Progenitor cell of endocrine pancreas (in vitro differentiated cells): ENCODE measurements at regions not wholly inside any gene's neighbourhood (a gene's known extent, or its start where the extent isn't known, plus 50 kb on each side); places are given as distances from the start of the nearest gene placed in this dataset.

Experiments used
- DNase-seq: peaks from one replicate; pipeline ENCODE4 v3.0.0; 2021; ENCODE audit warnings: low spot score; ENCODE audit not compliant: unreplicated experiment
- H3K27ac Mint-ChIP-seq: 2 replicates; pipeline ENCODE4 v1.8.0; 2021; ENCODE audit warnings: mild to moderate bottlenecking, moderate library complexity, mixed read lengths
- H3K27me3 Mint-ChIP-seq: 2 replicates; pipeline ENCODE4 v1.8.0; 2021; ENCODE audit warnings: mixed read lengths
- H3K36me3 Mint-ChIP-seq: 2 replicates; pipeline ENCODE4 v1.8.0; 2022; ENCODE audit warnings: mixed read lengths; ENCODE audit not compliant: insufficient read depth
- H3K4me1 Mint-ChIP-seq: 2 replicates; pipeline ENCODE4 v1.8.0; 2021; ENCODE audit warnings: low read depth, mixed read lengths
- H3K4me3 Mint-ChIP-seq: 2 replicates; pipeline ENCODE4 v1.8.0; 2021; ENCODE audit warnings: low read depth, mild to moderate bottlenecking, moderate library complexity, mixed read lengths
- H3K9me3 Mint-ChIP-seq: 2 replicates; pipeline ENCODE4 v1.8.0; 2021; ENCODE audit warnings: low read depth, mixed read lengths
- CTCF ChIP-seq: fragments of 200-600 bp; sonication (generic); IDR thresholded peaks from one replicate; pipeline ENCODE4 v1.5.0; 2021; ENCODE audit warnings: antibody characterized with exemption, mild to moderate bottlenecking; ENCODE audit not compliant: unreplicated experiment

GRCh38 chr21:20662514-20662913, 335.7 kb upstream of the NCAM2 start:
- no peak for DNase-seq
- H3K4me1 Mint-ChIP-seq = no peaks in the 10 kb centered on the region
- peaks cover 7% of the 10 kb centered on the region for H3K9me3 Mint-ChIP-seq
- H3K27me3 Mint-ChIP-seq = no peaks in the 10 kb centered on the region
- TF ChIP-seq CTCF = no peak
- no peaks in the 10 kb centered on the region for H3K36me3 Mint-ChIP-seq
- H3K4me3 Mint-ChIP-seq = no peak overlapping the region
- no peak overlapping the region for H3K27ac Mint-ChIP-seq

- Mint-ChIP-seq H3K9me3 (peaks cover 14% of the 10 kb centered on the region), H3K36me3 (no peaks in the 10 kb centered on the region), H3K27me3 (no peaks in the 10 kb centered on the region)
Measured at GRCh38 chr21:20667931-20668330, 330.3 kb upstream of the NCAM2 start.

GRCh38 chr21:20685475-20685874, 312.7 kb upstream of the NCAM2 start:
- H3K27ac Mint-ChIP-seq = no peak overlapping the region
- no peaks in the 10 kb centered on the region for H3K27me3 Mint-ChIP-seq
- H3K4me3 Mint-ChIP-seq = no peak overlapping the region
- TF ChIP-seq CTCF = no peak
- H3K4me1 Mint-ChIP-seq = peaks cover 1% of the 10 kb centered on the region
- H3K9me3 Mint-ChIP-seq = peaks cover under 1% of the 10 kb centered on the region
- no peak for DNase-seq
- H3K36me3 Mint-ChIP-seq = no peaks in the 10 kb centered on the region

More at GRCh38 chr21:20667931-20668330, 330.3 kb upstream of the NCAM2 start:
- no peaks in the 10 kb centered on the region for H3K4me1 Mint-ChIP-seq
- no peak for TF ChIP-seq CTCF
- DNase-seq = no peak
- H3K4me3 Mint-ChIP-seq = no peak overlapping the region
- H3K27ac Mint-ChIP-seq = no peak overlapping the region

GRCh38 chr21:20698585-20698984, 299.6 kb upstream of the NCAM2 start:
- DNase-seq = no peak
- no peaks in the 10 kb centered on the region for H3K9me3 Mint-ChIP-seq
- H3K36me3 Mint-ChIP-seq = no peaks in the 10 kb centered on the region
- no peak overlapping the region for H3K4me3 Mint-ChIP-seq
- peaks cover 2% of the 10 kb centered on the region for H3K27me3 Mint-ChIP-seq
- peaks cover 4% of the 10 kb centered on the region for H3K4me1 Mint-ChIP-seq
- no peak overlapping the region for H3K27ac Mint-ChIP-seq
- TF ChIP-seq CTCF = no peak

- Mint-ChIP-seq H3K27ac (no peak overlapping the region), H3K4me3 (no peak overlapping the region), H3K27me3 (peaks cover 2% of the 10 kb centered on the region), H3K36me3 (no peaks in the 10 kb centered on the region), H3K9me3 (no peaks in the 10 kb centered on the region), H3K4me1 (peaks cover 5% of the 10 kb centered on the region)
- TF ChIP-seq CTCF = no peak
- no peak for DNase-seq
Measured at GRCh38 chr21:20701235-20701634, 297.0 kb upstream of the NCAM2 start.
